ENCODE measurements at regions not wholly inside any gene's neighbourhood (a gene's known extent, or its start where the extent isn't known, plus 50 kb on each side); places are given as distances from the start of the nearest gene placed in this dataset.

- POLR2A ChIA-PET = no interaction called here
- TF ChIP-seq HDGF (IDR thresholded peaks at IDR 0.05; ENCODE audit: borderline replicate concordance) (no peak), SUZ12 (IDR thresholded peaks at IDR 0.05) (no peak), NFRKB (IDR thresholded peaks at IDR 0.05) (no peak), TARDBP (IDR thresholded peaks at IDR 0.05) (no peak), LEF1 (IDR thresholded peaks at IDR 0.05; ENCODE audit: borderline replicate concordance) (no peak), PKNOX1 (IDR thresholded peaks at IDR 0.05) (no peak), FOXA1 (IDR thresholded peaks at IDR 0.05) (no peak), FOXK2 (IDR thresholded peaks at IDR 0.05) (no peak), ZNF384 (IDR thresholded peaks at IDR 0.05) (no peak), CTBP1 (IDR thresholded peaks at IDR 0.05; ENCODE audit: borderline replicate concordance) (no peak)
- no peak for DNase-seq (ENCODE audit: extremely low spot score)
- CTCF ChIA-PET = no interaction called here
These were observed 969.3 kb downstream of the TMTC2 start for GRCh38 chr12:83656004-83656403.

GRCh38 chr12:83642205-83642604, 955.5 kb downstream of the TMTC2 start:
- TF ChIP-seq FOXM1 (IDR thresholded peaks at IDR 0.05; ENCODE audit: borderline replicate concordance) (no peak), SUZ12 (IDR thresholded peaks at IDR 0.05) (no peak), ARNT (IDR thresholded peaks at IDR 0.05) (no peak), L3MBTL2 (conservative IDR thresholded peaks at IDR 0.05) (no peak), HDGF (IDR thresholded peaks at IDR 0.05; ENCODE audit: borderline replicate concordance) (no peak), SP1 (IDR thresholded peaks at IDR 0.05) (no peak), BHLHE40 (IDR thresholded peaks at IDR 0.05; ENCODE audit: borderline replicate concordance) (no peak), CTBP1 (IDR thresholded peaks at IDR 0.05; ENCODE audit: borderline replicate concordance) (no peak), FOXA1 (IDR thresholded peaks at IDR 0.05) (no peak)
- ChIA-PET POLR2A (no interaction called here), CTCF (no interaction called here)
- no peak for DNase-seq (ENCODE audit: extremely low spot score)

- ChIA-PET POLR2A (no interaction called here), CTCF (no interaction called here)
- TF ChIP-seq L3MBTL2 (conservative IDR thresholded peaks at IDR 0.05) (no peak), ARNT (IDR thresholded peaks at IDR 0.05) (no peak), FOXK2 (IDR thresholded peaks at IDR 0.05) (no peak), TARDBP (IDR thresholded peaks at IDR 0.05) (no peak), CTBP1 (IDR thresholded peaks at IDR 0.05; ENCODE audit: borderline replicate concordance) (no peak), SUZ12 (IDR thresholded peaks at IDR 0.05) (no peak), BHLHE40 (IDR thresholded peaks at IDR 0.05; ENCODE audit: borderline replicate concordance) (no peak), LEF1 (IDR thresholded peaks at IDR 0.05; ENCODE audit: borderline replicate concordance) (no peak)
- DNase-seq (ENCODE audit: extremely low spot score) = no peak
These were observed 955.1 kb downstream of the TMTC2 start for GRCh38 chr12:83641789-83642188.

- DNase-seq (ENCODE audit: extremely low spot score) = no peak
- ChIA-PET POLR2A (no interaction called here), CTCF (no interaction called here)
- TF ChIP-seq NFRKB (IDR thresholded peaks at IDR 0.05) (no peak), TARDBP (IDR thresholded peaks at IDR 0.05) (no peak), BHLHE40 (IDR thresholded peaks at IDR 0.05; ENCODE audit: borderline replicate concordance) (no peak), ZNF384 (IDR thresholded peaks at IDR 0.05) (no peak), ELF4 (IDR thresholded peaks at IDR 0.05) (no peak), L3MBTL2 (conservative IDR thresholded peaks at IDR 0.05) (no peak), FOXM1 (IDR thresholded peaks at IDR 0.05; ENCODE audit: borderline replicate concordance) (no peak), ARNT (IDR thresholded peaks at IDR 0.05) (no peak), LEF1 (IDR thresholded peaks at IDR 0.05; ENCODE audit: borderline replicate concordance) (no peak), FOXA1 (IDR thresholded peaks at IDR 0.05) (no peak), SUZ12 (IDR thresholded peaks at IDR 0.05) (no peak), PKNOX1 (IDR thresholded peaks at IDR 0.05) (no peak), FOXK2 (IDR thresholded peaks at IDR 0.05) (no peak), HDGF (IDR thresholded peaks at IDR 0.05; ENCODE audit: borderline replicate concordance) (no peak), SP1 (IDR thresholded peaks at IDR 0.05) (no peak), CTBP1 (IDR thresholded peaks at IDR 0.05; ENCODE audit: borderline replicate concordance) (no peak)
These were observed 948.1 kb downstream of the TMTC2 start for GRCh38 chr12:83634726-83635267.

- TF ChIP-seq PKNOX1 (IDR thresholded peaks at IDR 0.05) (no peak), CTBP1 (IDR thresholded peaks at IDR 0.05; ENCODE audit: borderline replicate concordance) (no peak), SP1 (IDR thresholded peaks at IDR 0.05) (no peak), SUZ12 (IDR thresholded peaks at IDR 0.05) (no peak), ELF4 (IDR thresholded peaks at IDR 0.05) (no peak), FOXM1 (IDR thresholded peaks at IDR 0.05; ENCODE audit: borderline replicate concordance) (no peak), ARNT (IDR thresholded peaks at IDR 0.05) (no peak), BHLHE40 (IDR thresholded peaks at IDR 0.05; ENCODE audit: borderline replicate concordance) (no peak), NFRKB (IDR thresholded peaks at IDR 0.05) (no peak), FOXA1 (IDR thresholded peaks at IDR 0.05) (no peak), LEF1 (IDR thresholded peaks at IDR 0.05; ENCODE audit: borderline replicate concordance) (no peak), HDGF (IDR thresholded peaks at IDR 0.05; ENCODE audit: borderline replicate concordance) (no peak), ZNF384 (IDR thresholded peaks at IDR 0.05) (no peak), FOXK2 (IDR thresholded peaks at IDR 0.05) (no peak), L3MBTL2 (conservative IDR thresholded peaks at IDR 0.05) (no peak), TARDBP (IDR thresholded peaks at IDR 0.05) (no peak)
- DNase-seq (ENCODE audit: extremely low spot score) = no peak
- ChIA-PET CTCF (no interaction called here), POLR2A (no interaction called here)
These were observed 943.8 kb downstream of the TMTC2 start for GRCh38 chr12:83630526-83630925.

GRCh38 chr12:83629931-83630330, 943.2 kb downstream of the TMTC2 start:
- POLR2A ChIA-PET = no interaction called here
- CTCF ChIA-PET = no interaction called here
- no peak for DNase-seq (ENCODE audit: extremely low spot score)
- TF ChIP-seq L3MBTL2 (conservative IDR thresholded peaks at IDR 0.05) = no peak
- no peak for TF ChIP-seq ARNT (IDR thresholded peaks at IDR 0.05)
- TF ChIP-seq FOXA1 (IDR thresholded peaks at IDR 0.05) = no peak
- TF ChIP-seq LEF1 (IDR thresholded peaks at IDR 0.05; ENCODE audit: borderline replicate concordance) = no peak
- TF ChIP-seq PKNOX1 (IDR thresholded peaks at IDR 0.05) = no peak
- TF ChIP-seq SP1 (IDR thresholded peaks at IDR 0.05) = no peak
- no peak for TF ChIP-seq FOXM1 (IDR thresholded peaks at IDR 0.05; ENCODE audit: borderline replicate concordance)
- no peak for TF ChIP-seq BHLHE40 (IDR thresholded peaks at IDR 0.05; ENCODE audit: borderline replicate concordance)
- no peak for TF ChIP-seq TARDBP (IDR thresholded peaks at IDR 0.05)
- TF ChIP-seq ELF4 (IDR thresholded peaks at IDR 0.05) = no peak
- no peak for TF ChIP-seq FOXK2 (IDR thresholded peaks at IDR 0.05)
- TF ChIP-seq HDGF (IDR thresholded peaks at IDR 0.05; ENCODE audit: borderline replicate concordance) = no peak
